ENCODE measurements at regions not wholly inside any gene's neighbourhood (a gene's known extent, or its start where the extent isn't known, plus 50 kb on each side); places are given as distances from the start of the nearest gene placed in this dataset.
"Not testable (repeated sequence)": the region's sequence is repeated elsewhere in the genome, so short reads cannot be mapped to it uniquely, and the experiment has no call there.

DNA sequence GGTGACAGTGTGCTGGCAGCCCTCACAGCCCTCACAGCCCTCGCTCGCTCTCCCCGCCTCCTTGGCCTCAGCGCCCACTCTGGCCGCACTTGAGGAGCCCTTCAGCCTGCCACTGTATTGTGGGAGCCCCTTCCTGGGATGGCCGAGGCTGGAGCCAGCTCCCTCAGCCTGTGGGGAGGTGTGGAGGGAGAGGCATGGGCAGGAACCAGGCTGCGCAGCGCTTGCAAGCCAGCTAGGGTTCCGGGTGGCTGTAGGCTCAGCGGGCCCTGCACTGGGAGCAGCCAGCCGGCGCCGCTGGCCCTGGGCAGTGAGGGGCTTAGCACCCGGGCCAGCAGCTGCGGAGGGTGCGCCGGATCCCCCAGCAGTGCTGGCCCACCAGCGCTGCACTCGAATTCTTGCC is 177.0 kb downstream of the MSX2 start:
- DNase-seq (ENCODE audit: low spot score): no peak
- TF ChIP-seq, protein P1, sequence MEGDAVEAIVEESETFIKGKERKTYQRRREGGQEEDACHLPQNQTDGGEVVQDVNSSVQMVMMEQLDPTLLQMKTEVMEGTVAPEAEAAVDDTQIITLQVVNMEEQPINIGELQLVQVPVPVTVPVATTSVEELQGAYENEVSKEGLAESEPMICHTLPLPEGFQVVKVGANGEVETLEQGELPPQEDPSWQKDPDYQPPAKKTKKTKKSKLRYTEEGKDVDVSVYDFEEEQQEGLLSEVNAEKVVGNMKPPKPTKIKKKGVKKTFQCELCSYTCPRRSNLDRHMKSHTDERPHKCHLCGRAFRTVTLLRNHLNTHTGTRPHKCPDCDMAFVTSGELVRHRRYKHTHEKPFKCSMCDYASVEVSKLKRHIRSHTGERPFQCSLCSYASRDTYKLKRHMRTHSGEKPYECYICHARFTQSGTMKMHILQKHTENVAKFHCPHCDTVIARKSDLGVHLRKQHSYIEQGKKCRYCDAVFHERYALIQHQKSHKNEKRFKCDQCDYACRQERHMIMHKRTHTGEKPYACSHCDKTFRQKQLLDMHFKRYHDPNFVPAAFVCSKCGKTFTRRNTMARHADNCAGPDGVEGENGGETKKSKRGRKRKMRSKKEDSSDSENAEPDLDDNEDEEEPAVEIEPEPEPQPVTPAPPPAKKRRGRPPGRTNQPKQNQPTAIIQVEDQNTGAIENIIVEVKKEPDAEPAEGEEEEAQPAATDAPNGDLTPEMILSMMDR (IDR thresholded peaks at IDR 0.05; ENCODE audit: extremely low read depth, missing control alignments): no peak

DNA sequence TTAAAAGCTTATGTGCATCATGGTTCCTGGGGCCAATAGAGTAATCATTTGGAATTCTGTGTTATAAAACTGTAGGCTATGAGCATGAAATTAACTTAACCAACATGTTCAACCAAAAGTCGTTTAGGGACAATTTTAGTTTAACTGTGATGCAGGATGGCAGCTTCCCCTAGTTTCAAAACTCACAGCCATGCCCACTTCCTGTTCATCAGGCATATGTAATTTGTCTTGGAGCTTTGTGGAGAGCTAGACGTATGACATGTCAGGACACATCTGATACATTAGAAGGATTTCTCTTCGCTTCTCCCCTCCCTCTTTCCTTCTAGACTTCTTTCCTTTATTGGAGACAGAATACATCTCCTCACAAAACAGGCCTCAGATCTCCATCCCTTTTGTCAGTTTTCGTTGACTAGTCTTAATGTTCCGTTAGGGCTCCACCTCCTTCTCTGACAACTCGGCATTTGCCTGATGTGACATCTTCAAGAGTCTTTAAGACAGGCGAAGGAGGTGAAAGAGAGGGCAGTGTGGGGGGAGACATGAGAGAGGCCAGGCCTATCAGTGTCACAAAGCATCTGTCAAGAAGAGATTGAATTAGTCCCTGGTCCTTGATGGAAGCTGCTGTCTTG is 176.0 kb downstream of the MSX2 start:
- no peak for DNase-seq (ENCODE audit: low spot score)
- TF ChIP-seq, protein P1 (IDR thresholded peaks at IDR 0.05; ENCODE audit: extremely low read depth, missing control alignments): no peak

DNA sequence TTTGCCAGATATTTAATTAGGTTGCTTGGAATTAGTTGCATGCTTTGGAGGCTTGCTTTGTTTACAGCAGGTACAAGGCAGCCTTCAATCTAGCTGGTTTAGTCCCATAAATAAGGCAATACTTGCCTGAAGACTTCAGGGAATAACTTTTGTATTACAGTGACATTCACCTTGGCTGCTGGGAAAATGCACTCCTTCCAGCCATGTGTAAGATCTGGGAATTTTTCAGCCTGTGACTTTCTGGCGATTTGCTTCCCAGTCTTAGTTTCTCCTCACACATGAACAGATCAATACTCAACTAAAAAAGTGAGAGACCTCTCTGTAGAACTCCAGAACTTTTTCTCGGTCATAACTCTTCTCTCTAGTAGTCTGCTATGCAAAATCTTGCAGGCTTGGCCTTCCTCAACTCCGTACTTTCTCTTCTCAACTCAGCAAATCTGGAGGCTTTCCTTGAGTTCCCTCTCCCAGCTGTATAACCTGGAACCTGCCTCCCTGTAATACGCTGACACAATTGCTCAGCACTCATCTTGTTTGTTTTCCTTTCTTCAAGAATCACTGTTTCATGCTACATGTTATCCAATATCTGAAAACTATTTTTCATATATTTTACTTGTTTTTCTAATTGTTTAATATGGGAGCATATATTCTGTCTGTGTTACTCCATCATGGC is 173.0 kb downstream of the MSX2 start:
- DNase-seq (ENCODE audit: low spot score): no peak
- TF ChIP-seq, protein P1 (IDR thresholded peaks at IDR 0.05; ENCODE audit: extremely low read depth, missing control alignments): no peak

DNA sequence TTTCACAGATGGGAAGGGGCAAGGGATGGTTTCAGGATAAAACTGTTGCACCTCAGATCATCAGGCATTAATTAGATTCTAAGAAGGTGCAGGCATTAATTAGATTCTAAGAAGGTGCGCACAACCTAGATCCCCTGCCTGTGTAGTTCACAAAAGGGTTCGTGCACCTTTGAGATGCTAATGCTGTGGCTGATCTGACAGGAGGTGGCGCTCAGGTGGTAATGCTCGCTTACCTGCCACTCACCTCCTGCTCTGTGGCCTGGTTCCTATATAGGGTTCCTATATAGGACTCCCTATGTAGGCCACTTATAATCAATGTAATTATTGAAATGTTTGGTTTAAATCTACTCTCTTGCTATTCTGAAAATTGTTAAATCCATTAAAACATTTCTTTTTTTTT is 171.0 kb downstream of the MSX2 start:
- TF ChIP-seq, protein P1 (IDR thresholded peaks at IDR 0.05; ENCODE audit: extremely low read depth, missing control alignments): no peak
- DNase-seq (ENCODE audit: low spot score): no peak

DNA sequence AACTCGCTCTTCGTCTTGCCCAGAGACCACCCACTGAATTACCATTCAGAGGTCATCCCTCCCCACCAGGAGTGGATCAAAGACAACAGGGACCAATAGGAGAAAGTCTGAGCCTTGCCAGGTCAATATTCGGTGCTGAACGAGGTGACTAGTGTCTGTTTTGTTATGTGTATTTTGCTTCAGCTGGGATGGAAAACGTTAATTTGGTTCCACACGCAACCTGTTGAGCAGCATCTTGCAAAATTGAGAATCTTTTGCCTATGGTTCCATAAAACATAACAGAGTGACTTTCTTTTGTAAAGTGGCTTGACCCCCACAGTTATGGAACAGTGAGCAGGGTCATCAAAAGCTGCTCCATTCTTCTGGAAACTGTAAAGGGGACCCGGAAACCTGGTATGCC is 168.4 kb downstream of the MSX2 start:
- no peak for DNase-seq (ENCODE audit: low spot score)
- TF ChIP-seq, protein P1 (IDR thresholded peaks at IDR 0.05; ENCODE audit: extremely low read depth, missing control alignments): no peak

DNA sequence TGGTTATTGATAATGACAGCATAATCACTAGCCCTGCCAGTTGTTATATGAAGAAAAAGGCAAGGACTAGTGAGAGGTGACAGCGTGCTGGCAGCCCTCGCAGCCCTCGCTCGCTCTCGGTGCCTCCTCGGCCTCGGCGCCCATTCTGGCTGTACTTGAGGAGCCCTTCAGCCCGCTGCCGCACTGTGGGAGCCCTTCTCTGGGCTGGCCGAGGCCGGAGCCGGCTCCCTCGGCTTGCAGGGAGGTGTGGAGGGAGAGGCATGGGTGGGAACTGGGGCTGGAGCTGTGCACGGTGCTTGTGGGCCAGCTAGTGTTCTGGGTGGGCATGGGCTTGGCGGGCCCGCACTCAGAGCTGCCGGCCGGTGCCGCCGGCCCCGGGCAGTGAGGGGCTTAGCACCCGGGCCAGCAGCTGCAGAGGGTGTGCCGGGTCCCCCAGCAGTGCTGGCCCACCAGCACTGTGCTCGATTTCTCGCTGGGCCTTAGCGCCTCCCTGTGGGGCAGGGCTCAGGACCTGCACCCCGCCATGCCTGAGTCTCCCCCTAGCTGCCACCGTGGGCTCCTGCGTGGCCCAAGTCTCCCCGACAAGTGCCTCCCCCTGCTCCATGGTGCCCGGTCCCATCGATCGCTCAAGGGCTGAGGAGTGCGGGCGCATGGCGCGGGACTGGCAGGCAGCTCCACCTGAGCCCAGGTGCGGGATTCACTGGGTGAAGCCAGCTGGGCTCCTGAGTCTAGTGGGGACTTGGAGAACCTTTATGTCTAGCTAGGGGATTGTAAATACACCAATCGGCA is 156.2 kb downstream of the MSX2 start:
- DNase-seq (ENCODE audit: low spot score): not testable (repeated sequence)

DNA sequence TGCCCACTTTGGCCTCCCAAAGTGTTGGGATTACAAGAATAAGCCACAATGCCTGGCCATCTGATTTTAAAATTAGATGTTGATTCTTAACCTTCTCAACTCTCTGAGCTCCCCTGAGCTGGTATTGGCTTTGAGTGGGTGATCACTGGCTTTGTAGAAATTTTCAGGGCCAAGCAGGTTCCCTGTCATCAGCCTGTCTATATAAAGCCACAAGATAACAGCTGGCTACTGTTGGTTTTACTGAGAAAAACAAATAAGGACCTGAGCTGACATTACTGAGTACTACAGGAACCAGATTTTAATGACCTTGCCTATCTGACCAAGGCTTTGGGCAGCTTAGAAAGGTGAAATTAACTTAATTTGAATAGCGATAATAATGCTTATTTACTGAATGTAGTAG is 153.6 kb downstream of the MSX2 start:
- DNase-seq (ENCODE audit: low spot score): no peak
- TF ChIP-seq, protein P1 (IDR thresholded peaks at IDR 0.05; ENCODE audit: extremely low read depth, missing control alignments): no peak

All from GM20000 (cell line).